ENCODE measurements at regions not wholly inside any gene's neighbourhood (a gene's known extent, or its start where the extent isn't known, plus 50 kb on each side); places are given as distances from the start of the nearest gene placed in this dataset.

GRCh38 chr2:188645986-188646385, 328.2 kb upstream of the COL3A1 start:
- H3K4me3 Mint-ChIP-seq (ENCODE audit: unreplicated experiment): no peak overlapping the region
- H3K4me1 Mint-ChIP-seq (ENCODE audit: unreplicated experiment): peaks cover 9% of the 10 kb centered on the region
- no peaks in the 10 kb centered on the region for H3K27me3 Mint-ChIP-seq (ENCODE audit: unreplicated experiment)
- DNase-seq (ENCODE audit: extremely low spot score, unreplicated experiment): no peak
- no peak for TF ChIP-seq CTCF (IDR thresholded peaks at IDR 0.05)
- peaks cover 10% of the 10 kb centered on the region for H3K9me3 Mint-ChIP-seq (ENCODE audit: unreplicated experiment)
- H3K27ac Mint-ChIP-seq (ENCODE audit: unreplicated experiment): no peak overlapping the region
- no peaks in the 10 kb centered on the region for H3K36me3 Mint-ChIP-seq (ENCODE audit: unreplicated experiment)

- TF ChIP-seq CTCF (IDR thresholded peaks at IDR 0.05): no peak
Measured at GRCh38 chr2:188647430-188648070, 326.6 kb upstream of the COL3A1 start.

DNA sequence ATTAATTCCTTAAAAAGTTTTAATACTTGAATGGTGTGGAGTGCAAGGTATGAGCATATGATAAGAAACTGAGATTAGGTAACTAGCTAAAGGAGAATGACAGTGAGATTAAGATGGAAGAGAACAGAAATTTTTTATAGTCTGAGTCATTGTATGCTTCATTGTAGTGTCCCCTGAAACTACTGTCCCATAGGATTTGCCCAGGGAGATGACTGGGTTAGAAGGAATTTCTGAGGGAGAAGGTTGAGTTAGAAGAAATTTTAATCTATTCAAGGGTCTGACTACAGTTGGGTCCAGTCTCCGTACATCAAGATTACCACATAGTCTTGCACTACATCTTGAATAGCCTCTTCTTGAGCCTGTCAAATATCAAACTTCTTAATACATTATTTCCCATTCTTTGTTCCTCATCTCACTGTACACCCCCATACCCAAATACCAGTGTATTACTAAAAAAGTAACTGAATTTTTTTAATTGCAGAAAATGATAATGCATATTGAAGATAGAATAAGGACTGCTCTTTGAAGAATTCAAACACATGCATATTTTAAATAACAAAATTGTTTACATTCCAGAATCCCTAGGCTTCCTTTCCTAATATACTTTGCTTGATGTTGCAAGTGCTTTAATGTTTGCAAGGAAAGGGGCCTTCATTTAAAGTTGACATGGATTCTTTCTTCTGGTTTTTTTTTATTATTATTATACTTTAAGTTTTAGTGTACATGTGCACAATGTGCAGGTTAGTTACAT, 314.3 kb upstream of the COL3A1 start:
- Mint-ChIP-seq H3K27ac (ENCODE audit: unreplicated experiment) (peak overlapping the region; percentile 4), H3K4me1 (ENCODE audit: unreplicated experiment) (peaks cover 36% of the 10 kb centered on the region), H3K9me3 (ENCODE audit: unreplicated experiment) (peaks cover 3% of the 10 kb centered on the region), H3K4me3 (ENCODE audit: unreplicated experiment) (no peak overlapping the region), H3K36me3 (ENCODE audit: unreplicated experiment) (no peaks in the 10 kb centered on the region), H3K27me3 (ENCODE audit: unreplicated experiment) (no peaks in the 10 kb centered on the region)
- DNase-seq (ENCODE audit: extremely low spot score, unreplicated experiment): no peak
- no peak for TF ChIP-seq CTCF (IDR thresholded peaks at IDR 0.05)

More at GRCh38 chr2:188647430-188648070, 326.6 kb upstream of the COL3A1 start:
- H3K36me3 Mint-ChIP-seq (ENCODE audit: unreplicated experiment): no peaks in the 10 kb centered on the region
- DNase-seq (ENCODE audit: extremely low spot score, unreplicated experiment): no peak
- H3K27ac Mint-ChIP-seq (ENCODE audit: unreplicated experiment): no peak overlapping the region
- H3K4me3 Mint-ChIP-seq (ENCODE audit: unreplicated experiment): no peak overlapping the region
- H3K4me1 Mint-ChIP-seq (ENCODE audit: unreplicated experiment): peaks cover 9% of the 10 kb centered on the region
- H3K27me3 Mint-ChIP-seq (ENCODE audit: unreplicated experiment): no peaks in the 10 kb centered on the region
- peaks cover 10% of the 10 kb centered on the region for H3K9me3 Mint-ChIP-seq (ENCODE audit: unreplicated experiment)

GRCh38 chr2:188663301-188663700, 310.9 kb upstream of the COL3A1 start:
- Mint-ChIP-seq H3K4me1 (ENCODE audit: unreplicated experiment) (peaks cover 46% of the 10 kb centered on the region), H3K27me3 (ENCODE audit: unreplicated experiment) (no peaks in the 10 kb centered on the region), H3K4me3 (ENCODE audit: unreplicated experiment) (no peak overlapping the region), H3K27ac (ENCODE audit: unreplicated experiment) (no peak overlapping the region), H3K9me3 (ENCODE audit: unreplicated experiment) (peaks cover 3% of the 10 kb centered on the region), H3K36me3 (ENCODE audit: unreplicated experiment) (no peaks in the 10 kb centered on the region)
- DNase-seq (ENCODE audit: extremely low spot score, unreplicated experiment): no peak
- TF ChIP-seq CTCF (IDR thresholded peaks at IDR 0.05): no peak

GRCh38 chr2:188664416-188664815, 309.8 kb upstream of the COL3A1 start:
- no peak for DNase-seq (ENCODE audit: extremely low spot score, unreplicated experiment)
- Mint-ChIP-seq H3K9me3 (ENCODE audit: unreplicated experiment) (peaks cover 3% of the 10 kb centered on the region), H3K36me3 (ENCODE audit: unreplicated experiment) (no peaks in the 10 kb centered on the region), H3K27ac (ENCODE audit: unreplicated experiment) (peak overlapping the region; percentile 76), H3K4me3 (ENCODE audit: unreplicated experiment) (no peak overlapping the region), H3K27me3 (ENCODE audit: unreplicated experiment) (no peaks in the 10 kb centered on the region), H3K4me1 (ENCODE audit: unreplicated experiment) (peaks cover 42% of the 10 kb centered on the region)
- no peak for TF ChIP-seq CTCF (IDR thresholded peaks at IDR 0.05)

All from osteocyte (in vitro differentiated cells).